Fibroblast of villous mesenchyme (primary cell): ENCODE measurements at regions not wholly inside any gene's neighbourhood (a gene's known extent, or its start where the extent isn't known, plus 50 kb on each side); places are given as distances from the start of the nearest gene placed in this dataset.

Experiments used
- DNase-seq: peaks from one replicate; pipeline ENCODE4 v3.0.0-alpha.2; 2010; ENCODE audit warnings: low read depth
- H3K4me3 ChIP-seq: 2 replicates; pipeline ENCODE4 v1.5.1; 2011; ENCODE audit warnings: low read depth, mild to moderate bottlenecking, low read length
- TF ChIP-seq, protein P1 (sequence below): IDR thresholded peaks from 2 replicates; pipeline ENCODE4 v1.5.1; 2012; ENCODE audit warnings: low read depth, mild to moderate bottlenecking, low read length; ENCODE audit not compliant: insufficient read depth

DNA sequence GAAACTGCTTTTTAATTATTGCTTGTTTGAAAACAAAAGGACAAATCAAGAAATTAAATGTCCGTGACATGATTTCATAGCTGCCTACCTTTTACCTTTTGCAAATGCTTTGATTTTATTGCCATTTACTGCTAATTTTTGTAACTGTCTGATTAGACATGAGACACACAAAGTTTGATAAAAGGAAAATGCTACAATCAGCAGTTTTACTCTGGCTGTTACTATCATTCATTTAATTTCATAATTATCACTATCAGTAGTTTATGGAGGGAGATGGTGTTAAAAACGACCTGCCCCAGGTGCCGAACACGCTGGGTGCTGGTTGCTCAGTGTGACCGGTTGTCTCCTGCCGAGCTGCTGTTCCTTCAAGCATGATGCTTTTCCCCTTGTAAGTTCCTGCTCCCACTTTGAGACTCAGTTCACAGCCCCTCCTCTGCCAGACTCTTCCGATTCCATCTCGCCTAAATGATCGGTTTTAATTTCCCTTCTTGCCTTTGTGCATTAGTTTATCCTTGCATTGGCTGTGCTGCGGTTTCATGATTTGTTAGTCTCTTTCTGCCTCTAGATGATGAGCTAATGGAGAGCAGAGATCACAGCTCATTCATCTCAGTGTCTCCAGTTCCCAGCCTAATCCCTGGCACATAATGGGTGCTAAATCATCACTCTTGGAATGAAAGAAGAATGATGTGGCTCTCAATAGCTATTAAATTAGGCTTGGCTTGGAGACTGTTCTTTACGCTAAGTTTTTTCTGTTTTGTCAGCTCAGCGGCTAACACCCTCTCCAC is 110.6 kb downstream of the PFKFB3 start:
- TF ChIP-seq, protein P1, sequence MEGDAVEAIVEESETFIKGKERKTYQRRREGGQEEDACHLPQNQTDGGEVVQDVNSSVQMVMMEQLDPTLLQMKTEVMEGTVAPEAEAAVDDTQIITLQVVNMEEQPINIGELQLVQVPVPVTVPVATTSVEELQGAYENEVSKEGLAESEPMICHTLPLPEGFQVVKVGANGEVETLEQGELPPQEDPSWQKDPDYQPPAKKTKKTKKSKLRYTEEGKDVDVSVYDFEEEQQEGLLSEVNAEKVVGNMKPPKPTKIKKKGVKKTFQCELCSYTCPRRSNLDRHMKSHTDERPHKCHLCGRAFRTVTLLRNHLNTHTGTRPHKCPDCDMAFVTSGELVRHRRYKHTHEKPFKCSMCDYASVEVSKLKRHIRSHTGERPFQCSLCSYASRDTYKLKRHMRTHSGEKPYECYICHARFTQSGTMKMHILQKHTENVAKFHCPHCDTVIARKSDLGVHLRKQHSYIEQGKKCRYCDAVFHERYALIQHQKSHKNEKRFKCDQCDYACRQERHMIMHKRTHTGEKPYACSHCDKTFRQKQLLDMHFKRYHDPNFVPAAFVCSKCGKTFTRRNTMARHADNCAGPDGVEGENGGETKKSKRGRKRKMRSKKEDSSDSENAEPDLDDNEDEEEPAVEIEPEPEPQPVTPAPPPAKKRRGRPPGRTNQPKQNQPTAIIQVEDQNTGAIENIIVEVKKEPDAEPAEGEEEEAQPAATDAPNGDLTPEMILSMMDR: no peak
- no peak for DNase-seq
- no peak overlapping the region for H3K4me3 ChIP-seq

- no peak for DNase-seq
- TF ChIP-seq, protein P1: no peak
- H3K4me3 ChIP-seq: no peak overlapping the region
These were observed 112.0 kb downstream of the PFKFB3 start for GRCh38 chr10:6314620-6315205.

GRCh38 chr10:6319119-6319518 is 116.4 kb downstream of the PFKFB3 start:
- DNase-seq: no peak
- no peak overlapping the region for H3K4me3 ChIP-seq

GRCh38 chr10:6320320-6321010 is 117.7 kb downstream of the PFKFB3 start:
- H3K4me3 ChIP-seq: no peak overlapping the region
- TF ChIP-seq, protein P1: no peak
- no peak for DNase-seq

More at GRCh38 chr10:6319119-6319518, 116.4 kb downstream of the PFKFB3 start:
- TF ChIP-seq, protein P1: no peak

- TF ChIP-seq, protein P1: no peak
- H3K4me3 ChIP-seq: no peak overlapping the region
- DNase-seq: peak; percentile 41
These were observed 119.1 kb downstream of the PFKFB3 start for GRCh38 chr10:6321880-6322279.

- no peak overlapping the region for H3K4me3 ChIP-seq
- DNase-seq: no peak
- TF ChIP-seq, protein P1: no peak
These were observed 120.1 kb downstream of the PFKFB3 start for GRCh38 chr10:6322805-6323204.
